ENCODE measurements at regions not wholly inside any gene's neighbourhood (a gene's known extent, or its start where the extent isn't known, plus 50 kb on each side); places are given as distances from the start of the nearest gene placed in this dataset.

GRCh38 chr15:66615846-66616245 lies 50.0 kb upstream of the LCTL start:
- no peak for DNase-seq (ENCODE audit: extremely low spot score)
- CTCF ChIA-PET, result interaction anchor here (1.3 to 5.9 kb wide), 5 partner anchors 10 to 243 kb away, joined by 3 to 34 read pairs (median 3); no protein-coding TSS in a partner anchor
- no peak for TF ChIP-seq CTCF (IDR thresholded peaks at IDR 0.05; ENCODE audit: control extremely low read depth, extremely low read depth, low read depth, missing control alignments)
- POLR2A ChIA-PET, result no interaction called here

- no peak for DNase-seq (ENCODE audit: extremely low spot score)
- CTCF ChIA-PET, result interaction anchor here (1.2 to 5.9 kb wide), 6 partner anchors 9 to 234 kb away, joined by 3 to 36 read pairs (median 4); no protein-coding TSS in a partner anchor
- no peak for TF ChIP-seq CTCF (IDR thresholded peaks at IDR 0.05; ENCODE audit: control extremely low read depth, extremely low read depth, low read depth, missing control alignments)
- POLR2A ChIA-PET, result no interaction called here
Measured at GRCh38 chr15:66617137-66618090, 51.6 kb upstream of the LCTL start.

GRCh38 chr15:66619152-66619903 lies 53.5 kb upstream of the LCTL start:
- DNase-seq (ENCODE audit: extremely low spot score), result peak; percentile 78
- ChIA-PET CTCF (interaction anchor here (0.7 to 3.9 kb wide), 36 partner anchors 8 to 390 kb away, joined by 3 to 37 read pairs (median 4); no protein-coding TSS in a partner anchor), POLR2A (no interaction called here)
- TF ChIP-seq CTCF (IDR thresholded peaks at IDR 0.05; ENCODE audit: control extremely low read depth, extremely low read depth, low read depth, missing control alignments), result peak; percentile 72

GRCh38 chr15:66620341-66620740 lies 54.5 kb upstream of the LCTL start:
- no peak for TF ChIP-seq CTCF (IDR thresholded peaks at IDR 0.05; ENCODE audit: control extremely low read depth, extremely low read depth, low read depth, missing control alignments)
- POLR2A ChIA-PET, result no interaction called here
- CTCF ChIA-PET, result interaction anchor here (0.7 to 3.9 kb wide), 5 partner anchors 12 to 243 kb away, joined by 3 to 37 read pairs (median 5); no protein-coding TSS in a partner anchor
- DNase-seq (ENCODE audit: extremely low spot score), result no peak

- POLR2A ChIA-PET, result no interaction called here
- no peak for TF ChIP-seq CTCF (IDR thresholded peaks at IDR 0.05; ENCODE audit: control extremely low read depth, extremely low read depth, low read depth, missing control alignments)
- no peak for DNase-seq (ENCODE audit: extremely low spot score)
- CTCF ChIA-PET, result interaction anchor here (0.7 to 3.9 kb wide), 4 partner anchors 16 to 231 kb away, joined by 3 to 37 read pairs (median 6); no protein-coding TSS in a partner anchor
Measured at GRCh38 chr15:66620744-66621344, 55.0 kb upstream of the LCTL start.
